Ovary (tissue), 3 donors: ENCODE measurements at regions not wholly inside any gene's neighbourhood (a gene's known extent, or its start where the extent isn't known, plus 50 kb on each side); places are given as distances from the start of the nearest gene placed in this dataset.

Experiments used
- POLR2A ChIP-seq: fragments of 450-650 bp; IDR thresholded peaks from one replicate; pipeline ENCODE4 v1.6.1; 2017; ENCODE audit warnings: antibody characterized with exemption, mild to moderate bottlenecking, moderate library complexity
- TF ChIP-seq, protein P1 (sequence below), 3 donors: fragments of 450-650 bp in 2 of 3; fragments of 200-600 bp in 1 of 3; IDR thresholded peaks; one replicate each; pipeline versions ENCODE4 v1.5.1 to v1.8.0; 2016 to 2022; ENCODE audit warnings: antibody characterized with exemption in 3 of 3, mild to moderate bottlenecking in 1 of 3
- donor health status: DM: no; HTN: no; CAD: no.

DNA sequence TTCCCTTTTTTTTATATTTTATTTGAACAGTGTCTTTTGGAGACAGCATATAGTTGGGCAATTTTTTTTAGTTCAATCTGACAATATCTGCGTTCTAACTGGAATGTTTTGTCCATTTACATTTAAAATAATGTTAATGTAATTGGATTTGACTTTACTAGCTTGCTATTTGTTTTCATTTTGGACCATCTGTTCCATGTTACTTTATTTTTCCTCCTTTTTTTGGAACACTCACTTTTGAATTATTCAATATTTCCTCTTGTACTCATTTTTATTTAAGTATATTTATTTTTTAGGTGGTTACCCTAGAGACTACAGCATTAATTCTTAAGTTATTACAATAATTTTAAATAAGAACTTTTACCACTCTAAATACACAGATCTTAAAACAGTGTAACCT is 62.8 kb upstream of the C1orf87 start:
- TF ChIP-seq, protein P1, sequence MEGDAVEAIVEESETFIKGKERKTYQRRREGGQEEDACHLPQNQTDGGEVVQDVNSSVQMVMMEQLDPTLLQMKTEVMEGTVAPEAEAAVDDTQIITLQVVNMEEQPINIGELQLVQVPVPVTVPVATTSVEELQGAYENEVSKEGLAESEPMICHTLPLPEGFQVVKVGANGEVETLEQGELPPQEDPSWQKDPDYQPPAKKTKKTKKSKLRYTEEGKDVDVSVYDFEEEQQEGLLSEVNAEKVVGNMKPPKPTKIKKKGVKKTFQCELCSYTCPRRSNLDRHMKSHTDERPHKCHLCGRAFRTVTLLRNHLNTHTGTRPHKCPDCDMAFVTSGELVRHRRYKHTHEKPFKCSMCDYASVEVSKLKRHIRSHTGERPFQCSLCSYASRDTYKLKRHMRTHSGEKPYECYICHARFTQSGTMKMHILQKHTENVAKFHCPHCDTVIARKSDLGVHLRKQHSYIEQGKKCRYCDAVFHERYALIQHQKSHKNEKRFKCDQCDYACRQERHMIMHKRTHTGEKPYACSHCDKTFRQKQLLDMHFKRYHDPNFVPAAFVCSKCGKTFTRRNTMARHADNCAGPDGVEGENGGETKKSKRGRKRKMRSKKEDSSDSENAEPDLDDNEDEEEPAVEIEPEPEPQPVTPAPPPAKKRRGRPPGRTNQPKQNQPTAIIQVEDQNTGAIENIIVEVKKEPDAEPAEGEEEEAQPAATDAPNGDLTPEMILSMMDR (IDR thresholded peaks at IDR 0.05), result no peak
- no peak for TF ChIP-seq POLR2A
